SK-N-SH (cell line): ENCODE measurements at regions not wholly inside any gene's neighbourhood (a gene's known extent, or its start where the extent isn't known, plus 50 kb on each side); places are given as distances from the start of the nearest gene placed in this dataset.

Experiments
- TF ChIP-seq, protein P1 (sequence below): IDR thresholded peaks from 2 replicates; pipeline ENCODE4 v1.4.0; 2012; ENCODE audit warnings: low read depth
- TF ChIP-seq, protein P2 (sequence below): fragments of 200-600 bp; sonication (generic); IDR thresholded peaks from 2 replicates; pipeline ENCODE4 v1.6.1; 2017; ENCODE audit warnings: antibody characterized with exemption, mild to moderate bottlenecking, moderate library complexity

DNA sequence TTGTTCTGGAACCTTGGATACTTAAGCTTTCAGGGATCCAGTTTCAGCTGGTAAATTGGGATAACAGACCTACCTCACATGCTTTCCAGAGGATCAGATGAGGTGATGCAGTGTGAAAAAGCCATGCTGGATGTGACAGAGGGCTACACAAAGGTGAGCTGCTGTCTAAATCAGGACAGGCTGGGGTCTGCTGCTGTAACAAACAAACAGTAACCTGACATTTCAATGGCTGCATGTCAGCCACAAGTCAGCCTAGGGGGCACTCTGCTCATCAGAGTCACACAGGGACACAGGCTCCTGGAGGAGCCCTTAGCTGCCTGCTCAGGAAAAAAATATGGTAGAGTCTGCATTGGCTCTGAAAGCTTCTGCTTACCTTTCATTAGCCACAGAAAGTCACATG is 66.7 kb upstream of the EGFLAM start:
- TF ChIP-seq, protein P1, sequence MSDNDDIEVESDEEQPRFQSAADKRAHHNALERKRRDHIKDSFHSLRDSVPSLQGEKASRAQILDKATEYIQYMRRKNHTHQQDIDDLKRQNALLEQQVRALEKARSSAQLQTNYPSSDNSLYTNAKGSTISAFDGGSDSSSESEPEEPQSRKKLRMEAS, result no peak
- TF ChIP-seq, protein P2, sequence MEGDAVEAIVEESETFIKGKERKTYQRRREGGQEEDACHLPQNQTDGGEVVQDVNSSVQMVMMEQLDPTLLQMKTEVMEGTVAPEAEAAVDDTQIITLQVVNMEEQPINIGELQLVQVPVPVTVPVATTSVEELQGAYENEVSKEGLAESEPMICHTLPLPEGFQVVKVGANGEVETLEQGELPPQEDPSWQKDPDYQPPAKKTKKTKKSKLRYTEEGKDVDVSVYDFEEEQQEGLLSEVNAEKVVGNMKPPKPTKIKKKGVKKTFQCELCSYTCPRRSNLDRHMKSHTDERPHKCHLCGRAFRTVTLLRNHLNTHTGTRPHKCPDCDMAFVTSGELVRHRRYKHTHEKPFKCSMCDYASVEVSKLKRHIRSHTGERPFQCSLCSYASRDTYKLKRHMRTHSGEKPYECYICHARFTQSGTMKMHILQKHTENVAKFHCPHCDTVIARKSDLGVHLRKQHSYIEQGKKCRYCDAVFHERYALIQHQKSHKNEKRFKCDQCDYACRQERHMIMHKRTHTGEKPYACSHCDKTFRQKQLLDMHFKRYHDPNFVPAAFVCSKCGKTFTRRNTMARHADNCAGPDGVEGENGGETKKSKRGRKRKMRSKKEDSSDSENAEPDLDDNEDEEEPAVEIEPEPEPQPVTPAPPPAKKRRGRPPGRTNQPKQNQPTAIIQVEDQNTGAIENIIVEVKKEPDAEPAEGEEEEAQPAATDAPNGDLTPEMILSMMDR, result no peak
